ENCODE measurements at regions not wholly inside any gene's neighbourhood (a gene's known extent, or its start where the extent isn't known, plus 50 kb on each side); places are given as distances from the start of the nearest gene placed in this dataset.

DNA sequence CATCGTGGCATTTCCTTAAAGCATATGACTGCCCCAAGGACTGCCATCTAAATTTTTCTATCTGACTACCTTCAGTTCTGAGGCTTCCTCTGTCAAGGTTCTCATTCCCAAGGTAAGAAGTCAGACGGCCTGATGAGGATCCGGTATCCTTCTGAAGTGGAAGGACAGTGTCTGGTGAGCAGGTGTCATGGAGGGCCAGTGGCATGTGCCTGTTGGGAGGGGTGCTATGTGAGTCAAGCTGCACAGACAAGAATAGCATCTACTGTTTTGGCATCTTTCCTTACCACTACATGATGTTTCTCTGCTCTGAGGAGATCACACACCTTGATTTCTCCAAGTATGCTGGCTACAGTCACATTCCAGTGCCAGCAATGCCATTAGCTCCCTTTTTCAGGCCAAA, 99.6 kb upstream of the RGS1 start:
- TF ChIP-seq, protein P1, sequence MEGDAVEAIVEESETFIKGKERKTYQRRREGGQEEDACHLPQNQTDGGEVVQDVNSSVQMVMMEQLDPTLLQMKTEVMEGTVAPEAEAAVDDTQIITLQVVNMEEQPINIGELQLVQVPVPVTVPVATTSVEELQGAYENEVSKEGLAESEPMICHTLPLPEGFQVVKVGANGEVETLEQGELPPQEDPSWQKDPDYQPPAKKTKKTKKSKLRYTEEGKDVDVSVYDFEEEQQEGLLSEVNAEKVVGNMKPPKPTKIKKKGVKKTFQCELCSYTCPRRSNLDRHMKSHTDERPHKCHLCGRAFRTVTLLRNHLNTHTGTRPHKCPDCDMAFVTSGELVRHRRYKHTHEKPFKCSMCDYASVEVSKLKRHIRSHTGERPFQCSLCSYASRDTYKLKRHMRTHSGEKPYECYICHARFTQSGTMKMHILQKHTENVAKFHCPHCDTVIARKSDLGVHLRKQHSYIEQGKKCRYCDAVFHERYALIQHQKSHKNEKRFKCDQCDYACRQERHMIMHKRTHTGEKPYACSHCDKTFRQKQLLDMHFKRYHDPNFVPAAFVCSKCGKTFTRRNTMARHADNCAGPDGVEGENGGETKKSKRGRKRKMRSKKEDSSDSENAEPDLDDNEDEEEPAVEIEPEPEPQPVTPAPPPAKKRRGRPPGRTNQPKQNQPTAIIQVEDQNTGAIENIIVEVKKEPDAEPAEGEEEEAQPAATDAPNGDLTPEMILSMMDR (IDR thresholded peaks at IDR 0.05): no peak
- no peak for TF ChIP-seq POLR2A (IDR thresholded peaks at IDR 0.05)

All from esophagus squamous epithelium (tissue), 4 donors.